WTC11 (cell line): ENCODE measurements at regions not wholly inside any gene's neighbourhood (a gene's known extent, or its start where the extent isn't known, plus 50 kb on each side); places are given as distances from the start of the nearest gene placed in this dataset.

Experiments
- ATF1 ChIP-seq: sonication (generic); formaldehyde crosslinking; IDR thresholded peaks from 2 replicates; pipeline ENCODE4 v1.8.1; 2023; ENCODE audit warnings: mild to moderate bottlenecking, moderate library complexity, missing genetic modification reagents
- CBFB ChIP-seq: sonication (generic); formaldehyde crosslinking; IDR thresholded peaks from 2 replicates; pipeline ENCODE4 v1.8.1; 2022; ENCODE audit warnings: mild to moderate bottlenecking, low read depth, missing genetic modification reagents
- ELF4 ChIP-seq: sonication (generic); formaldehyde crosslinking; IDR thresholded peaks from 2 replicates; pipeline ENCODE4 v1.8.1; 2022; ENCODE audit warnings: low read depth, mild to moderate bottlenecking, moderate library complexity, missing genetic modification reagents
- ETV6 ChIP-seq: sonication (generic); formaldehyde crosslinking; IDR thresholded peaks from 2 replicates; pipeline ENCODE4 v1.8.1; 2022; ENCODE audit warnings: mild to moderate bottlenecking, missing genetic modification reagents
- FOXK1 ChIP-seq: sonication (generic); formaldehyde crosslinking; IDR thresholded peaks from 2 replicates; pipeline ENCODE4 v1.8.0; 2022; ENCODE audit warnings: mild to moderate bottlenecking, moderate library complexity, missing genetic modification reagents
- SP1 ChIP-seq: sonication (generic); formaldehyde crosslinking; conservative IDR thresholded peaks from 2 replicates; pipeline ENCODE4 v1.8.1; 2022; ENCODE audit warnings: missing genetic modification reagents
- TF ChIP-seq, protein P1 (sequence below): fragments of 200-600 bp; IDR thresholded peaks from 2 replicates; pipeline ENCODE4 v1.8.0; 2022; ENCODE audit warnings: antibody characterized with exemption
- TF ChIP-seq, protein P2 (sequence below): sonication (generic); formaldehyde crosslinking; IDR thresholded peaks from 2 replicates; pipeline ENCODE4 v1.8.0; 2022; ENCODE audit warnings: missing genetic modification reagents
- TF ChIP-seq, protein P3 (sequence below): fragments of 250-450 bp; sonication (Bioruptor Pico); IDR thresholded peaks from 2 replicates; pipeline ENCODE4 v2.1.2; 2022; ENCODE audit warnings: mild to moderate bottlenecking, moderate library complexity
- TF ChIP-seq, protein P4 (sequence below): sonication (generic); formaldehyde crosslinking; IDR thresholded peaks from 2 replicates; pipeline ENCODE4 v1.8.0; 2023; ENCODE audit warnings: missing genetic modification reagents
- TF ChIP-seq, protein P5 (sequence below): sonication (generic); formaldehyde crosslinking; IDR thresholded peaks from 2 replicates; pipeline ENCODE4 v1.8.1; 2023; ENCODE audit warnings: mild to moderate bottlenecking, missing genetic modification reagents

DNA sequence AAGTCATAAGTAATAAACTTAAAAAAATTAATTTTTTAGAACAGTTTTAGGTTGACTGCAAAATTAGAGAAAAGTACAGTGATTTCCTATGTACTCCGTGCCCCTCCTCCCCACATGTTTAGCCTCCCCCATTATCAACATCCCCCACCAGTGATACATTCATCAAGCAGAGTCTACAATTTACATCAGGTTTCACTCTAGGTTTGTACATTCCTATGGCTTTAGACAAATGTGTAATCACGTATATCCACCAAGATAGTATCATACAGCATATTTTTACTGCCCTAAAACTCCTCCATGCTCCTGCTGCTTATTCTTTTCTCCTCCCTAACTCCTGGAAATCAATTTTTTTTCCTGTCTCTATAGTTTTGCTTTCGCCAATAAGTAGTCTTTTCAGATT, 438.7 kb downstream of the LRFN5 start:
- TF ChIP-seq, protein P1, sequence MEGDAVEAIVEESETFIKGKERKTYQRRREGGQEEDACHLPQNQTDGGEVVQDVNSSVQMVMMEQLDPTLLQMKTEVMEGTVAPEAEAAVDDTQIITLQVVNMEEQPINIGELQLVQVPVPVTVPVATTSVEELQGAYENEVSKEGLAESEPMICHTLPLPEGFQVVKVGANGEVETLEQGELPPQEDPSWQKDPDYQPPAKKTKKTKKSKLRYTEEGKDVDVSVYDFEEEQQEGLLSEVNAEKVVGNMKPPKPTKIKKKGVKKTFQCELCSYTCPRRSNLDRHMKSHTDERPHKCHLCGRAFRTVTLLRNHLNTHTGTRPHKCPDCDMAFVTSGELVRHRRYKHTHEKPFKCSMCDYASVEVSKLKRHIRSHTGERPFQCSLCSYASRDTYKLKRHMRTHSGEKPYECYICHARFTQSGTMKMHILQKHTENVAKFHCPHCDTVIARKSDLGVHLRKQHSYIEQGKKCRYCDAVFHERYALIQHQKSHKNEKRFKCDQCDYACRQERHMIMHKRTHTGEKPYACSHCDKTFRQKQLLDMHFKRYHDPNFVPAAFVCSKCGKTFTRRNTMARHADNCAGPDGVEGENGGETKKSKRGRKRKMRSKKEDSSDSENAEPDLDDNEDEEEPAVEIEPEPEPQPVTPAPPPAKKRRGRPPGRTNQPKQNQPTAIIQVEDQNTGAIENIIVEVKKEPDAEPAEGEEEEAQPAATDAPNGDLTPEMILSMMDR = no peak
- TF ChIP-seq FOXK1 = no peak
- no peak for TF ChIP-seq ETV6
- TF ChIP-seq, protein P2, sequence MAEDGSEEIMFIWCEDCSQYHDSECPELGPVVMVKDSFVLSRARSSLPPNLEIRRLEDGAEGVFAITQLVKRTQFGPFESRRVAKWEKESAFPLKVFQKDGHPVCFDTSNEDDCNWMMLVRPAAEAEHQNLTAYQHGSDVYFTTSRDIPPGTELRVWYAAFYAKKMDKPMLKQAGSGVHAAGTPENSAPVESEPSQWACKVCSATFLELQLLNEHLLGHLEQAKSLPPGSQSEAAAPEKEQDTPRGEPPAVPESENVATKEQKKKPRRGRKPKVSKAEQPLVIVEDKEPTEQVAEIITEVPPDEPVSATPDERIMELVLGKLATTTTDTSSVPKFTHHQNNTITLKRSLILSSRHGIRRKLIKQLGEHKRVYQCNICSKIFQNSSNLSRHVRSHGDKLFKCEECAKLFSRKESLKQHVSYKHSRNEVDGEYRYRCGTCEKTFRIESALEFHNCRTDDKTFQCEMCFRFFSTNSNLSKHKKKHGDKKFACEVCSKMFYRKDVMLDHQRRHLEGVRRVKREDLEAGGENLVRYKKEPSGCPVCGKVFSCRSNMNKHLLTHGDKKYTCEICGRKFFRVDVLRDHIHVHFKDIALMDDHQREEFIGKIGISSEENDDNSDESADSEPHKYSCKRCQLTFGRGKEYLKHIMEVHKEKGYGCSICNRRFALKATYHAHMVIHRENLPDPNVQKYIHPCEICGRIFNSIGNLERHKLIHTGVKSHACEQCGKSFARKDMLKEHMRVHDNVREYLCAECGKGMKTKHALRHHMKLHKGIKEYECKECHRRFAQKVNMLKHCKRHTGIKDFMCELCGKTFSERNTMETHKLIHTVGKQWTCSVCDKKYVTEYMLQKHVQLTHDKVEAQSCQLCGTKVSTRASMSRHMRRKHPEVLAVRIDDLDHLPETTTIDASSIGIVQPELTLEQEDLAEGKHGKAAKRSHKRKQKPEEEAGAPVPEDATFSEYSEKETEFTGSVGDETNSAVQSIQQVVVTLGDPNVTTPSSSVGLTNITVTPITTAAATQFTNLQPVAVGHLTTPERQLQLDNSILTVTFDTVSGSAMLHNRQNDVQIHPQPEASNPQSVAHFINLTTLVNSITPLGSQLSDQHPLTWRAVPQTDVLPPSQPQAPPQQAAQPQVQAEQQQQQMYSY (CRISPR knock-in tag) = no peak
- TF ChIP-seq, protein P3, sequence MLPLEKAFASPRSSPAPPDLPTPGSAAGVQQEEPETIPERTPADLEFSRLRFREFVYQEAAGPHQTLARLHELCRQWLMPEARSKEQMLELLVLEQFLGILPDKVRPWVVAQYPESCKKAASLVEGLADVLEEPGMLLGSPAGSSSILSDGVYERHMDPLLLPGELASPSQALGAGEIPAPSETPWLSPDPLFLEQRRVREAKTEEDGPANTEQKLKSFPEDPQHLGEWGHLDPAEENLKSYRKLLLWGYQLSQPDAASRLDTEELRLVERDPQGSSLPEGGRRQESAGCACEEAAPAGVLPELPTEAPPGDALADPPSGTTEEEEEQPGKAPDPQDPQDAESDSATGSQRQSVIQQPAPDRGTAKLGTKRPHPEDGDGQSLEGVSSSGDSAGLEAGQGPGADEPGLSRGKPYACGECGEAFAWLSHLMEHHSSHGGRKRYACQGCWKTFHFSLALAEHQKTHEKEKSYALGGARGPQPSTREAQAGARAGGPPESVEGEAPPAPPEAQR (CRISPR knock-in tag) = no peak
- TF ChIP-seq, protein P4, sequence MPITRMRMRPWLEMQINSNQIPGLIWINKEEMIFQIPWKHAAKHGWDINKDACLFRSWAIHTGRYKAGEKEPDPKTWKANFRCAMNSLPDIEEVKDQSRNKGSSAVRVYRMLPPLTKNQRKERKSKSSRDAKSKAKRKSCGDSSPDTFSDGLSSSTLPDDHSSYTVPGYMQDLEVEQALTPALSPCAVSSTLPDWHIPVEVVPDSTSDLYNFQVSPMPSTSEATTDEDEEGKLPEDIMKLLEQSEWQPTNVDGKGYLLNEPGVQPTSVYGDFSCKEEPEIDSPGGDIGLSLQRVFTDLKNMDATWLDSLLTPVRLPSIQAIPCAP (CRISPR knock-in tag) = no peak
- TF ChIP-seq ELF4 (CRISPR knock-in tag) = no peak
- TF ChIP-seq ATF1 (CRISPR knock-in tag) = no peak
- TF ChIP-seq CBFB = no peak
- no peak for TF ChIP-seq SP1
- TF ChIP-seq, protein P5, sequence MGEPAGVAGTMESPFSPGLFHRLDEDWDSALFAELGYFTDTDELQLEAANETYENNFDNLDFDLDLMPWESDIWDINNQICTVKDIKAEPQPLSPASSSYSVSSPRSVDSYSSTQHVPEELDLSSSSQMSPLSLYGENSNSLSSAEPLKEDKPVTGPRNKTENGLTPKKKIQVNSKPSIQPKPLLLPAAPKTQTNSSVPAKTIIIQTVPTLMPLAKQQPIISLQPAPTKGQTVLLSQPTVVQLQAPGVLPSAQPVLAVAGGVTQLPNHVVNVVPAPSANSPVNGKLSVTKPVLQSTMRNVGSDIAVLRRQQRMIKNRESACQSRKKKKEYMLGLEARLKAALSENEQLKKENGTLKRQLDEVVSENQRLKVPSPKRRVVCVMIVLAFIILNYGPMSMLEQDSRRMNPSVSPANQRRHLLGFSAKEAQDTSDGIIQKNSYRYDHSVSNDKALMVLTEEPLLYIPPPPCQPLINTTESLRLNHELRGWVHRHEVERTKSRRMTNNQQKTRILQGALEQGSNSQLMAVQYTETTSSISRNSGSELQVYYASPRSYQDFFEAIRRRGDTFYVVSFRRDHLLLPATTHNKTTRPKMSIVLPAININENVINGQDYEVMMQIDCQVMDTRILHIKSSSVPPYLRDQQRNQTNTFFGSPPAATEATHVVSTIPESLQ (CRISPR knock-in tag) = no peak
